ENCODE measurements at regions not wholly inside any gene's neighbourhood (a gene's known extent, or its start where the extent isn't known, plus 50 kb on each side); places are given as distances from the start of the nearest gene placed in this dataset.
"Not testable (repeated sequence)": the region's sequence is repeated elsewhere in the genome, so short reads cannot be mapped to it uniquely, and the experiment has no call there.

- Histone ChIP-seq H3K27ac (ENCODE audit: low read length) (no peak overlapping the region), H3K79me2 (ENCODE audit: insufficient read depth, low read length) (no peaks in the 10 kb centered on the region), H3K27me3 (ENCODE audit: insufficient read depth, low read length, poor library complexity) (no peaks in the 10 kb centered on the region), H3K9me3 (ENCODE audit: insufficient read depth, low read length, severe bottlenecking) (no peaks in the 10 kb centered on the region), H2AFZ (ENCODE audit: low read depth, low read length) (no peak overlapping the region), H3K36me3 (ENCODE audit: insufficient read depth, low read length) (no peaks in the 10 kb centered on the region), H3K4me1 (ENCODE audit: insufficient read depth, low read length) (no peaks in the 10 kb centered on the region), H3K4me3 (ENCODE audit: low read depth in 1 of 2, low read length in 2 of 2) (no peak overlapping the region), H4K20me1 (ENCODE audit: insufficient read depth, low read length) (no peaks in the 10 kb centered on the region), H3K9ac (ENCODE audit: low read depth, low read length) (no peak overlapping the region), H3K4me2 (ENCODE audit: insufficient read depth, low read length) (no peak overlapping the region)
- ATAC-seq (ENCODE audit: insufficient read depth, low read depth) = no peak
- TF ChIP-seq EZH2 (IDR thresholded peaks at IDR 0.05; ENCODE audit: borderline replicate concordance, low read depth, low read length, severe bottlenecking) (no peak), CTCF (IDR thresholded peaks at IDR 0.05; ENCODE audit: borderline replicate concordance, extremely low read depth, low read length, poor library complexity, severe bottlenecking) (no peak)
- no peak for DNase-seq
These were observed 126.3 kb downstream of the CXCL12 start for GRCh38 chr10:44258460-44259089.

DNA sequence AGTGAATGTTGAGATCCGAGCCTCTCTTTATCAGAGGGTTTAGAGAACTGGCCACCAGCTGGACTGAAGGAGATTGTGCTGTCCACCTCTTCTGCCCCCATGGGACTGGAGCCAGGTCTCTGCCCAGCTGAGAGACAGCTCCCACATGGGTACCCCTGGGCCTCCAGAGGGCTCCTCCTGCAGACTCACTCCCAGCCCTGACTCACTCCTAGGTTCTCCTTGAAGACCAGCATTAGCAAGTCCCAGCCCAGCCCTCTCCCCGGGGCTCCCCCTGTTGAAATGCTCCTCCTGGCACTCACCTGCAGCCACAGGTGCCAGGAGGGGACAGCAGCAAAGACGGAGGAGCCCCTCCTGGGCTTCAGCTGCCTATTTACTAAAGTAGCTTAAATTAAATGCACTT, 126.9 kb downstream of the CXCL12 start:
- no peak for DNase-seq

GRCh38 chr10:44253769-44254462, 131.0 kb downstream of the CXCL12 start:
- Histone ChIP-seq H3K9me3 (ENCODE audit: insufficient read depth, low read length, severe bottlenecking) (no peaks in the 10 kb centered on the region), H3K4me2 (ENCODE audit: insufficient read depth, low read length) (no peak overlapping the region), H3K36me3 (ENCODE audit: insufficient read depth, low read length) (no peaks in the 10 kb centered on the region), H3K79me2 (ENCODE audit: insufficient read depth, low read length) (no peaks in the 10 kb centered on the region), H3K4me3 (ENCODE audit: low read depth in 1 of 2, low read length in 2 of 2) (no peak overlapping the region), H3K9ac (ENCODE audit: low read depth, low read length) (no peak overlapping the region), H2AFZ (ENCODE audit: low read depth, low read length) (no peak overlapping the region), H3K27me3 (ENCODE audit: insufficient read depth, low read length, poor library complexity) (no peaks in the 10 kb centered on the region), H4K20me1 (ENCODE audit: insufficient read depth, low read length) (no peaks in the 10 kb centered on the region), H3K27ac (ENCODE audit: low read length) (no peak overlapping the region), H3K4me1 (ENCODE audit: insufficient read depth, low read length) (no peaks in the 10 kb centered on the region)
- no peak for DNase-seq
- TF ChIP-seq CTCF (IDR thresholded peaks at IDR 0.05; ENCODE audit: borderline replicate concordance, extremely low read depth, low read length, poor library complexity, severe bottlenecking) (no peak), EZH2 (IDR thresholded peaks at IDR 0.05; ENCODE audit: borderline replicate concordance, low read depth, low read length, severe bottlenecking) (no peak)
- no peak for ATAC-seq (ENCODE audit: insufficient read depth, low read depth)

More for the DNA sequence above, 126.9 kb downstream of the CXCL12 start:
- Histone ChIP-seq H3K9ac (ENCODE audit: low read depth, low read length) (no peak overlapping the region), H3K9me3 (ENCODE audit: insufficient read depth, low read length, severe bottlenecking) (no peaks in the 10 kb centered on the region), H3K36me3 (ENCODE audit: insufficient read depth, low read length) (no peaks in the 10 kb centered on the region), H3K27me3 (ENCODE audit: insufficient read depth, low read length, poor library complexity) (no peaks in the 10 kb centered on the region), H3K27ac (ENCODE audit: low read length) (no peak overlapping the region), H3K4me2 (ENCODE audit: insufficient read depth, low read length) (no peak overlapping the region), H3K4me1 (ENCODE audit: insufficient read depth, low read length) (no peaks in the 10 kb centered on the region), H3K4me3 (ENCODE audit: low read depth in 1 of 2, low read length in 2 of 2) (no peak overlapping the region), H4K20me1 (ENCODE audit: insufficient read depth, low read length) (no peaks in the 10 kb centered on the region), H2AFZ (ENCODE audit: low read depth, low read length) (no peak overlapping the region), H3K79me2 (ENCODE audit: insufficient read depth, low read length) (no peaks in the 10 kb centered on the region)
- no peak for ATAC-seq (ENCODE audit: insufficient read depth, low read depth)
- no peak for TF ChIP-seq CTCF (IDR thresholded peaks at IDR 0.05; ENCODE audit: borderline replicate concordance, extremely low read depth, low read length, poor library complexity, severe bottlenecking)

DNA sequence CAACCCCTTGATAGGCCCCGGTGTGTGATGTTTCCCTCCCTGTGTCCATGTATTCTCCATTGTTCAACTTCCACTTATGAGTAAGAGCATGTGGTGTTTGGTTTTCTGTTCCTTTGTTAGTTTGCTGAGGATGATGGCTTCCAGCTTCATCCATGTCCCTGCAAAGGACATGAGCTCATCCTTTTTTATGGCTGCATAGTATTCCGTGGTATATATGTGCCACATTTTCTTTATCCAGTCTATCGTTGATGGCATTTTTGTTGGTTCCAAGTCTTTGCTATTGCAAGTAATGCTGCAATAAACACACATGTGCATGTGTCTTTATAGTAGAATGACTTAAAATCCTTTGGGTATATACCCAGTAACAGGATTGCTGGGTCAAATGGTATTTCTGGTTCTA, 132.3 kb downstream of the CXCL12 start:
- H3K4me3 ChIP-seq (ENCODE audit: low read depth in 1 of 2, low read length in 2 of 2); H3K27ac ChIP-seq (ENCODE audit: low read length); H3K9ac ChIP-seq (ENCODE audit: low read depth, low read length); H4K20me1 ChIP-seq (ENCODE audit: insufficient read depth, low read length); H3K4me1 ChIP-seq (ENCODE audit: insufficient read depth, low read length); H3K4me2 ChIP-seq (ENCODE audit: insufficient read depth, low read length); H3K27me3 ChIP-seq (ENCODE audit: insufficient read depth, low read length, poor library complexity); H3K36me3 ChIP-seq (ENCODE audit: insufficient read depth, low read length); H3K79me2 ChIP-seq (ENCODE audit: insufficient read depth, low read length); H3K9me3 ChIP-seq (ENCODE audit: insufficient read depth, low read length, severe bottlenecking); H2AFZ ChIP-seq (ENCODE audit: low read depth, low read length); DNase-seq; ATAC-seq (ENCODE audit: insufficient read depth, low read depth): not testable (repeated sequence)

DNA sequence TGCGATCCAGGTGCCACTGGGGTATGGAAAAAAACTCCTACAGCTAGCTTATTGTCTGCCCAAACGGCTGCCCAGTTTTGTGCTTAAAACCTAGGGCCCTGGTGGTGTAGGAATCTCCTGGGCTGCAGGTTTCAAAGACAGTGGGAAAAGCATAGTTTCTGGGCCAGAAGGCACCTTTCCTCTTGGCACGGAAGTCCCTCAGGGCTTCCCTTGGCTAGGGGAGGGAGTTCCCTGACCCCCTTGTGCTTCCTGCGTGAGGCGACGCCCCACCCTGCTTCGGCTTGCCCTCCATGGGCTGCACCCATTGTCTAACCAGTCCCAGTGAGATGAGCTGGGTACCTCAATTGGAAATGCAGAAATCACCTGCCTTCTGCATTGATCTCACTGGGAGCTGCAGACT, 135.0 kb downstream of the CXCL12 start:
- H3K27ac ChIP-seq (ENCODE audit: low read length); H3K79me2 ChIP-seq (ENCODE audit: insufficient read depth, low read length); DNase-seq; H3K9me3 ChIP-seq (ENCODE audit: insufficient read depth, low read length, severe bottlenecking); H4K20me1 ChIP-seq (ENCODE audit: insufficient read depth, low read length); H3K4me1 ChIP-seq (ENCODE audit: insufficient read depth, low read length); ATAC-seq (ENCODE audit: insufficient read depth, low read depth); H2AFZ ChIP-seq (ENCODE audit: low read depth, low read length); H3K27me3 ChIP-seq (ENCODE audit: insufficient read depth, low read length, poor library complexity); H3K9ac ChIP-seq (ENCODE audit: low read depth, low read length); H3K36me3 ChIP-seq (ENCODE audit: insufficient read depth, low read length); H3K4me3 ChIP-seq (ENCODE audit: low read depth in 1 of 2, low read length in 2 of 2); H3K4me2 ChIP-seq (ENCODE audit: insufficient read depth, low read length): not testable (repeated sequence)
